ELF-1 (cell line): ENCODE measurements at regions not wholly inside any gene's neighbourhood (a gene's known extent, or its start where the extent isn't known, plus 50 kb on each side); places are given as distances from the start of the nearest gene placed in this dataset.

ENCODE experiments used
- DNase-seq: peaks from one replicate; pipeline ENCODE4 v3.0.0-alpha.2; 2016; ENCODE audit warnings: low read depth, low spot score

DNA sequence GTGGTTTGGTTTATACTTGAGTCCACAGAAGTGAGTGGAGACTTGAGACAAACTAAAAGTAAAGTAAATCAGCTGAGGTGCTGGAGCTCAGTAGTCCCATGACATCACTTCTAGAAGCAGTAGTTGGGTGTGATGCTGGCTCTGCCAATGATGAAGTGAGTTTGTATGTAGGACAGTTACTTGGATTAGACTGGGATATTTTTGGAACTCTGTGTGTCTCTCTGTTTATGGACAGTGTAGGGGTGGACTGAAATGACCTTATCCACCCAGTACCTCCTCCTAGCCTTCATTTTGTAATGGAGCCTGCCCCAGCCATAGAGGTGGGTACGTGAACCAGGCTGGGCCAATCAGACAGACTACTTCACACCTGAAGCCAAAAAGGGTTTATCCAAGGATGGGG, 52.2 kb downstream of the POLR1D start:
- no peak for DNase-seq

DNA sequence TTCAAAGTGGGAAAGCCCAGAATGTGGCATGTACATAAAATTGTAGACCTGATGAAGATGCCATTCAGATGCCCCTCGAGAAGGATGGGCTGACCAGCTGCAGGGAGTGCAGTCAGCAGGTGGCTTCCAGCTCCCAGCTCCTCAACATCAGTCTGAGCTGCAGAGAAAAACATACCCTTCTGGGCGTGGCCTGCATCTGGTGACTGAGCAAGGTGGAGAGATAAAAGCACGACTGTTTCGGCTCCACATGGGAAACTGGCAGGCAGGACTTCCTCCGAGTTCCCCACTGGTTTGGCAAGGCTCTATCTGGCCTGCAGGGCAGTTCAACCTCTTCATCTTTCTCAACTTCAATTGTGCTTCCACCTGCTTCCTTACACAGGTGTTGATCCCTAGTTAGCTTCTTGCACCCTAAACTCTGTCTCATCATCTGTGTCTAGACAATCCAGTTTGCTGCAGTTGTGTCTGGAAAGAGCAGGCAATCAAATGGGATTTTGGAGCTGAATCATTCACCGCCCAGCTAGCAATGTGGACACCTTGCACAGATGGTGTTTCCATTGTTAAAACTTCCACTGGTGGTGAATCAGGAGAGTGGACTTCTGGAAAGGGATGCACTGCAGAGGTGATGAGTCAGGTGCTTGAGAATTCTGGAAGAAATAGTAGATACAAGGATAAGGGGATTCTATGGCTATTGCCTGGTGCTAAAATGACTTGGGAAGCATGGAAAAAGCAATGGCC, 56.8 kb downstream of the POLR1D start:
- peak; percentile 14 for DNase-seq

DNA sequence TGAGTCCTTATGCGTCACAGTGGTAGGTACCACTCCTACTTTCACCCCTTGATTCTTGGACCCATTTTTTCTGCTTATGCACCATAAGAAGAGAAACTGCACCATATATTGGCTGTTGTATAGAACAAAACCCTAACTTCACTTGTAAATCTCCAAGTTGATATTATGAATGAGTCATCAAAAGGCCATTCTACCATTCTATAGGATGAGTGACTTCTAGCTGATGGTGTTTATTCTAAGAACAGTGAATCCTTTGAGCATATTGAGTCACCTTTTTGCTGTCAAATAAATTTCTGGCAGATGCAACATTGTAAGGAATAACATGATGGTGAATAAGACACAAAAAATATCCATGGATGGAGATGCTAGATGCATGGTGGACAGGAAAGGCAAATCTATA, 57.7 kb downstream of the POLR1D start:
- no peak for DNase-seq

- DNase-seq = no peak
Measured at GRCh38 chr13:27679896-27680295, 58.2 kb downstream of the POLR1D start.

DNA sequence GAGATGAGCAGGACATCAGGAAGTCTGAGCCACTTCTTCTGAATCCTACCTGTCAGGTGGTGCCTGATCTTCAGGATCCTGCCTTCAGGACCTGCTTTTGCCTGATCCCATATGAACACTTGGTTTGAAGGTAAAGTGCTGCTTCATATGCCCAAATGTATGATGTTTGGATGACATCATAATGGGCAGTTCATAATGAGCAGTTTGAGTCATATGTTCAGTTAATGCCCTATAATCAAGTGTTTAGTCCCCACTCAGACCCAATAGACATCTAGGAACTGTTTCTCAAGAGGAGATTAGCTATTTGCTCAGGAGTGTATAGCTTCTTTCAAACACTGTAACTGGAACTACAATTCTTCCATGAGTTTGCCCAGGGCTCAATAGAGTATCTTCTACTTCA, 58.8 kb downstream of the POLR1D start:
- DNase-seq = no peak

DNA sequence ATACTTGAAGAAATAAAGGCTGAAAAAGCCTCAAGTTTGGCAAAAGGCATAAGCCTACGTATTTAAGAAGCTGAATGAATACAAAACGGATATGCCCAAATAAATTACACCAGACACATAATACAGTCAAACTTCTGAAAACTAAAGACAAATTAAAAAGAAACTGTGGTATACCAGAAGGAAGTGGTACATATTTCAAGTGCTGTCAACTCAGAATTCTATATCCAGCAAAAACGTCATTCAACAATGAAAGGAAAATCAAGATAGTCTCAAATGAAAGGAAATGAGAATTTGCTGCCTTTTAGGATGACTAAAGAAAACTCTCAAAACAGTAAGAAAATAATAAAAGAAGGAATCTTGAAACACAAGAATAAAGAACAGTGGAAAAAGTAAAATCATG, 69.5 kb downstream of the POLR1D start:
- DNase-seq = no peak

- DNase-seq = no peak
Measured at GRCh38 chr13:27696731-27697130, 75.0 kb downstream of the POLR1D start.

GRCh38 chr13:27699952-27700351, 78.3 kb downstream of the POLR1D start:
- no peak for DNase-seq

DNA sequence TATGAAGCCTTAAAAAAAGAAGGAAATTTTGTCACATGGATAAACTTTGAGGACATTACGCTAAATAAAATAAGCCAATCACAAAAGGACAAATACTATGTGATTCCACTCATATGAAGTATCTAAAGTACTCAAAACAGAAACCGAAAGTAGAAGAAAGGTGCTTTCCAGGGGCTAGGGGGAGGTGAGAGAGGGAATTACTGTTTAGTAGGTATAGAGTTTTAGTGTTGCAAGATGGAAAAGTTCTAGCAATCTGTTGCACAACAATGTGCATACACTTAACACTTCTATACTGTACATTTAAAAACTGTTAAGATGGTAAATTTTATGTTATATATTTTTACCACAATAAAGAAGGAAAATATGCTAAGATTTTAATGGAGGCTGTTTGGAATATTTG, 83.0 kb downstream of the POLR1D start:
- DNase-seq = no peak

DNA sequence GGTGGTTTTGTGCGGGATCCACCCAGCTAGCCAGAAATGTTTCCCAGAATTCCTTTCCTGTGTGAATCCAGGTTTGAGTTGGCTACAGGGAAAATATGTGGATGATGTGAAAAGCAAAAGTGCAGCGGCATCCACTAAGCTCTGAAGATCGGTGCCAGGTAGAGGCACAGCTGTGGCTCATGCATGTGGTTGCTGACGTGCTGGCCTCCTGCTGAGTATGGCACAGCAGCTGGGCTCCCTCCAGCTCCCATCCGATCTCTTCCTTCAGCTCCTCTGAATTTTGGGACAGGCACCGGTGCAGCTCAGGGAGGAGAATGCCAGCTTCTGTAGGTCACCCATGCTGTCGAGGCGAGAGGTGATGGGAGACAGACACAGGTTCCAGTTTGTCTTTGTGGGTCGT, 84.0 kb upstream of the GSX1 start:
- DNase-seq = no peak

DNA sequence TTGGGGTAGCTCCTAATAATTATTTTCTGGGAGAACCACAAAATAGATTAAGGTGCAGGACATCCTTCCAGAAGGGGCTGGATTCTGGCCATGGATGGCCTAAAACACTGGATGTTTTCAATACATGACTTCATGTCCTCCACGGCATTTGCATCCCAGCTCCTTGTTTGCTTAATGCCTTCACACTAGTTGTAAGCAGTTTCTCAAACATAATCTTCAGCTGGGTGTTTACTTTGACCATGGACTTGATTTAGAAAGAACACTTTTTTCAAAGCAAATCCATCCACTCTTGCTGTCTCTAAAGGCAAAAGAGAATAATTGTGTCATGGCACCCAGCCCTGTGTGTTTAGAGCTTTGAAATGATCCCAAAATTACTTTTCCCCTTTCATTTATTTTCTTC, 82.5 kb upstream of the GSX1 start:
- no peak for DNase-seq

- no peak for DNase-seq
Measured at GRCh38 chr13:27712421-27712820, 79.9 kb upstream of the GSX1 start.

GRCh38 chr13:27713767-27714166, 78.5 kb upstream of the GSX1 start:
- no peak for DNase-seq

GRCh38 chr13:27721681-27722080, 70.6 kb upstream of the GSX1 start:
- DNase-seq = no peak

- DNase-seq = peak; percentile 24
Measured at GRCh38 chr13:27728271-27728670, 64.0 kb upstream of the GSX1 start.

GRCh38 chr13:27730191-27730590, 62.1 kb upstream of the GSX1 start:
- no peak for DNase-seq
